ENCODE measurements at regions not wholly inside any gene's neighbourhood (a gene's known extent, or its start where the extent isn't known, plus 50 kb on each side); places are given as distances from the start of the nearest gene placed in this dataset.

- H3K56ac ChIP-seq (replicated peaks; ENCODE audit: insufficient read length, low read depth, low read length) = no peak overlapping the region
- H3K14ac ChIP-seq (ENCODE audit: insufficient read length) = no peak overlapping the region
- H4K5ac ChIP-seq (ENCODE audit: insufficient read length, low read depth, low read length) = no peak overlapping the region
- H3K18ac ChIP-seq (ENCODE audit: extremely low read depth, low read length) = no peak overlapping the region
- ChIA-PET CTCF (ENCODE audit: partially characterized antibody) (interaction anchor here (0.5 to 1.5 kb wide), 6 partner anchors 8 to 1778 kb away, joined by 3 to 5 read pairs (median 3); no protein-coding TSS in a partner anchor), POLR2A (ENCODE audit: partially characterized antibody) (no interaction called here)
- DNase-seq (ENCODE audit: low read depth in 1 of 2, low spot score in 2 of 2) (no peak), FAIRE-seq (no peak)
- no peak overlapping the region for H3K27ac ChIP-seq (ENCODE audit: low read depth, low read length)
- H2BK12ac ChIP-seq (ENCODE audit: low read depth, low read length) = no peak overlapping the region
- no peak overlapping the region for H2BK15ac ChIP-seq (ENCODE audit: low read length)
- H3K27me3 ChIP-seq (replicated peaks in 1 of 4; ENCODE audit: control insufficient read depth in 3 of 4, extremely low read depth in 1 of 4, insufficient read depth in 3 of 4, low read length in 3 of 4) = no peaks in the 10 kb centered on the region
- H2AK5ac ChIP-seq (ENCODE audit: low read depth, low read length) = no peak overlapping the region
- H4K20me1 ChIP-seq (replicated peaks in 1 of 2; ENCODE audit: control insufficient read depth in 1 of 2, insufficient read depth in 2 of 2, low read length in 2 of 2) = no peaks in the 10 kb centered on the region
- no peaks in the 10 kb centered on the region for H3K36me3 ChIP-seq (ENCODE audit: control insufficient read depth in 2 of 4, insufficient read depth in 4 of 4, low read length in 3 of 4)
- H3K9me3 ChIP-seq (ENCODE audit: insufficient read depth in 2 of 2, low read depth in 1 of 2, low read length in 1 of 2) = no peaks in the 10 kb centered on the region
- no peaks in the 10 kb centered on the region for H3K79me2 ChIP-seq (ENCODE audit: control insufficient read depth in 1 of 2, insufficient read depth in 2 of 2, low read length in 2 of 2)
- H3K4me2 ChIP-seq (ENCODE audit: insufficient read depth in 1 of 2, low read depth in 2 of 2, low read length in 2 of 2) = no peak overlapping the region
- H3K4ac ChIP-seq (replicated peaks; ENCODE audit: insufficient read length, low read depth, low read length) = no peak overlapping the region
- TF ChIP-seq RNF2 (IDR thresholded peaks at IDR 0.05; ENCODE audit: borderline replicate concordance, low read depth, low read length, missing control alignments, poor library complexity, severe bottlenecking) = no peak
- TF ChIP-seq POLR2AphosphoS5 (IDR thresholded peaks at IDR 0.05; ENCODE audit: low read depth, low read length) = no peak
- no peak for TF ChIP-seq JUND (IDR thresholded peaks at IDR 0.05; ENCODE audit: low read length)
- TF ChIP-seq EZH2 (IDR thresholded peaks at IDR 0.05; ENCODE audit: low read depth, low read length, severe bottlenecking) = no peak
- no peak overlapping the region for H2BK120ac ChIP-seq (replicated peaks; ENCODE audit: low read depth, low read length)
- no peak overlapping the region for H4K8ac ChIP-seq (ENCODE audit: extremely low read depth, insufficient read depth, low read length)
- H4K91ac ChIP-seq (replicated peaks; ENCODE audit: insufficient read length, low read length) = no peak overlapping the region
- no peaks in the 10 kb centered on the region for H3K23me2 ChIP-seq (ENCODE audit: low read depth, low read length)
- no peak overlapping the region for H2BK5ac ChIP-seq (ENCODE audit: low read depth, low read length)
- no peaks in the 10 kb centered on the region for H3K4me1 ChIP-seq (replicated peaks in 1 of 4; ENCODE audit: control insufficient read depth in 3 of 4, insufficient read depth in 4 of 4, low read length in 3 of 4)
- no peak overlapping the region for H2BK20ac ChIP-seq (ENCODE audit: low read length)
- H3K4me3 ChIP-seq (ENCODE audit: extremely low read depth in 1 of 4, insufficient read depth in 2 of 4, low read depth in 3 of 4, low read length in 4 of 4) = no peak overlapping the region
- no peak overlapping the region for H3K23ac ChIP-seq (ENCODE audit: insufficient read length)
- H3K9ac ChIP-seq (replicated peaks in 1 of 4; ENCODE audit: extremely low read depth in 1 of 4, low read depth in 3 of 4, low read length in 3 of 4) = no peak overlapping the region
- no peak overlapping the region for H2AFZ ChIP-seq (ENCODE audit: low read length)
- WGBS, 2 experiments (ENCODE audit: extremely low coverage in 1 of 2, insufficient coverage in 1 of 2, insufficient read length in 1 of 2, insufficient replicate concordance in 2 of 2, low coverage in 1 of 2, low lambda C conversion rate in 2 of 2, missing lambda C conversion rate in 1 of 2) = 89% methylated on average over 10 of the region's 10 CpGs; no CpG with 5 or more reads in 1 of the 2 experiments
- H3K79me1 ChIP-seq (ENCODE audit: low read depth, low read length) = no peaks in the 10 kb centered on the region
These were observed 267.1 kb upstream of the TMTC4 start for GRCh38 chr13:100941377-100942368.
